HFF-Myc (cell line): ENCODE measurements at regions not wholly inside any gene's neighbourhood (a gene's known extent, or its start where the extent isn't known, plus 50 kb on each side); places are given as distances from the start of the nearest gene placed in this dataset.

Experiments
- DNase-seq: peaks from one replicate; pipeline ENCODE4 v3.0.0-alpha.2; 2011; ENCODE audit warnings: low read depth; ENCODE audit errors: extremely low read depth
- H3K4me3 ChIP-seq: replicated peaks from 2 replicates; pipeline ENCODE4 v1.5.1; 2011; ENCODE audit warnings: low read depth, mild to moderate bottlenecking, control low read depth, low read length
- CTCF ChIP-seq: IDR thresholded peaks from 2 replicates; pipeline ENCODE4 v1.5.1; 2012; ENCODE audit warnings: mild to moderate bottlenecking, low read depth, low read length, control low read depth; ENCODE audit errors: missing control alignments

GRCh38 chr4:79210636-79211049, 115.2 kb downstream of the NAA11 start:
- H3K4me3 ChIP-seq = no peak overlapping the region
- TF ChIP-seq CTCF = no peak
- no peak for DNase-seq

DNA sequence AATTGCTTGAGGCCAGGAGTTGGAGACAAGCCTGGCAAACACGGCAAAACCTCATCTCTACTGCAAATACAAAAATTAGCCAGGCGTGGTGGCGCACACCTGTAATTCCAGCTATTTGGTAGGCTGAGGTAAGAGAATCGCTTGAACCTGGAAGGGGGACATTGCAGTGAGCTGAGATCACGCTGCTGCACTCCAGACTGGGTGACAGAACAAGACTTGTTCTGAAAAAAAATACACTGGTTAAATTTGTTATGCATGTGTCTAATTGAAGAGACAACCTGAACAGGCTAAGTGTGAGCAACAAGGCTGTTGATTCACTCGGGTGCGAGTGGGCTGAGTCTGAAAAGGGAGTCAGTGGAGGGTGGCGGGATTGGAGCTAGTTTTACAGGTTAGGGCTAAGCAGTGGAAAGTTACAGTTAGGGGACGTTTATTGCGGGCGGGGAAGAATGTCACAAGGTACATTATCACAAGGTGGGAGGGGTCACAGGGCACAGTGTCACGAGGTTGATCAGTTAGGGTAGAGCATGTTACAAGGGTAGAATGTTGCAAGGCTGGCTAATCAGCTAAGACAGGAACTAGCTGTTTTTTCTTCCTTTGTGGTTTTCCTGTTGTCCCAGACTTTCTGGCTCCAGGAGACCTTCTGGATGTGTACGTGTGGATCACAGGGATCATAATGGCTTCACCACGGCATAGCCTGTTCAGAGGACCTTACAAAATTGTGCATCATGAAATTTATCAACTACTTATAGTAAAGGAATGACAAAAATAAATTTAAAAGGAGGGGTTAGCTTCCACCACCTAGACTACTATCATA, 115.8 kb downstream of the NAA11 start:
- DNase-seq = no peak
- TF ChIP-seq CTCF = no peak

GRCh38 chr4:79209081-79209480, 116.8 kb downstream of the NAA11 start:
- no peak overlapping the region for H3K4me3 ChIP-seq
- TF ChIP-seq CTCF = no peak
- DNase-seq = no peak

More for the DNA sequence above, 115.8 kb downstream of the NAA11 start:
- no peak overlapping the region for H3K4me3 ChIP-seq

DNA sequence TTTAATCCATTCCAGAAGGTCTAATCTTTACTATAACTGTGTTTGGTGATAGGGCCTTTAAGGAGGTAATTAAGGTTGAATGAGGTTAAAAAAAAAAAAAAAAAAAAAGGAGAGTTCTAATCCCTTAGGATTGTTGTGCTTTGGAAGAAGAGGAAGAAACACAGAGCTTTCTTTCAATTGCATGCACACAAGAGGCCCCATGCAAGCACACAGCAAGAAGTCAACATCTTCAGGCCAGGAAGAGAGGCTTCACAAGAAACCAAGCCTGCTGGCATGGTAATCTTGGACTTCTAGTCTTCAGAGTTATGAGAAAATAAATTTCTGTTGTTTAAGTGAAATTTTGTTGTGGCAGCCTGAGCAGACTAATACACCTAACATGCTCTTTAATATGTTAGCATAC, 118.6 kb downstream of the NAA11 start:
- H3K4me3 ChIP-seq = no peak overlapping the region
- no peak for DNase-seq
- TF ChIP-seq CTCF = no peak

DNA sequence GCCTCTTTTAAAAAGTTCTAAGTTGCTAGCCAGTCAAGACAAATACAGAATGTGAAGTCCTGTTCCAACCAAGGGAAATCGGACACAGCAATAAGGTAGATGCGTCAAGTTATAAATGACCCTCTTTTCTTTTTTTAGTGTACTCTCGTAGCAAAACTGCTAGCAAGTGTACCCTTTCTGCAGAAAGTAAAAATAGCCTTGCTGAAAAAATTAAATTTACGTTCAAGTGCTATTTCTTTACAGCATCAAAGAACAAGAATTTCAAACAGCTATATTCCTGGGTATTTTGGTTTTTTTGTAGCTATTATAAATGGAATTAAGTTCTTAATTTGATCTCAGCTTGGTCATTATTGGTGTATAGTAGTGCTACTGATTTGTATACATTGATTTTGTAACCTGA, 119.2 kb downstream of the NAA11 start:
- H3K4me3 ChIP-seq = no peak overlapping the region
- no peak for DNase-seq
- TF ChIP-seq CTCF = no peak

- no peak overlapping the region for H3K4me3 ChIP-seq
- DNase-seq = no peak
- no peak for TF ChIP-seq CTCF
Observed at GRCh38 chr4:79205121-79205520, 120.7 kb downstream of the NAA11 start.

GRCh38 chr4:79201971-79202370, 123.9 kb downstream of the NAA11 start:
- no peak for DNase-seq
- H3K4me3 ChIP-seq = no peak overlapping the region
- no peak for TF ChIP-seq CTCF
